ENCODE measurements at regions not wholly inside any gene's neighbourhood (a gene's known extent, or its start where the extent isn't known, plus 50 kb on each side); places are given as distances from the start of the nearest gene placed in this dataset.

- no peaks in the 10 kb centered on the region for H3K9me2 ChIP-seq (replicated peaks; ENCODE audit: low read depth, low read length)
- H3F3A ChIP-seq (ENCODE audit: low read depth): no peaks in the 10 kb centered on the region
- no peak overlapping the region for H2AFZ ChIP-seq (ENCODE audit: low read length)
- H3K79me2 ChIP-seq (ENCODE audit: insufficient read depth, low read length): no peaks in the 10 kb centered on the region
- no peak overlapping the region for H3K9ac ChIP-seq (ENCODE audit: low read depth, low read length, poor library complexity, severe bottlenecking)
- no peaks in the 10 kb centered on the region for H3K9me3 ChIP-seq (ENCODE audit: insufficient read depth, low read depth, low read length)
- no peaks in the 10 kb centered on the region for H3K36me3 ChIP-seq (ENCODE audit: insufficient read depth, low read length)
- H3K4me3 ChIP-seq (ENCODE audit: low read length, poor library complexity, severe bottlenecking): no peak overlapping the region
- no peak for TF ChIP-seq EZH2phosphoT487 (IDR thresholded peaks at IDR 0.05; ENCODE audit: borderline replicate concordance)
- no peak for TF ChIP-seq CTCF (conservative IDR thresholded peaks at IDR 0.05; ENCODE audit: low read length)
- H3K4me1 ChIP-seq (ENCODE audit: insufficient read depth, low read length, poor library complexity, severe bottlenecking): no peaks in the 10 kb centered on the region
- no peaks in the 10 kb centered on the region for H4K20me1 ChIP-seq (ENCODE audit: insufficient read depth, low read length, poor library complexity, severe bottlenecking)
- no peaks in the 10 kb centered on the region for H3K27me3 ChIP-seq (ENCODE audit: insufficient read depth, low read length, poor library complexity, severe bottlenecking)
- no peak overlapping the region for H3K4me2 ChIP-seq (ENCODE audit: low read depth, low read length, poor library complexity, severe bottlenecking)
Observed at GRCh38 chr4:128450326-128451120, 162.9 kb upstream of the PGRMC2 start.

GRCh38 chr4:128449251-128449650, 161.6 kb upstream of the PGRMC2 start:
- Histone ChIP-seq H4K20me1 (ENCODE audit: insufficient read depth, low read length, poor library complexity, severe bottlenecking) (no peaks in the 10 kb centered on the region), H3K27me3 (ENCODE audit: insufficient read depth, low read length, poor library complexity, severe bottlenecking) (no peaks in the 10 kb centered on the region), H3K4me2 (ENCODE audit: low read depth, low read length, poor library complexity, severe bottlenecking) (no peak overlapping the region), H3K9me2 (replicated peaks; ENCODE audit: low read depth, low read length) (no peaks in the 10 kb centered on the region), H3K9me3 (ENCODE audit: insufficient read depth, low read depth, low read length) (no peaks in the 10 kb centered on the region), H3K36me3 (ENCODE audit: insufficient read depth, low read length) (no peaks in the 10 kb centered on the region), H3K4me1 (ENCODE audit: insufficient read depth, low read length, poor library complexity, severe bottlenecking) (no peaks in the 10 kb centered on the region), H3K9ac (ENCODE audit: low read depth, low read length, poor library complexity, severe bottlenecking) (no peak overlapping the region), H3K4me3 (ENCODE audit: low read length, poor library complexity, severe bottlenecking) (no peak overlapping the region), H3F3A (ENCODE audit: low read depth) (no peaks in the 10 kb centered on the region), H2AFZ (ENCODE audit: low read length) (no peak overlapping the region), H3K79me2 (ENCODE audit: insufficient read depth, low read length) (no peaks in the 10 kb centered on the region)
- no peak for TF ChIP-seq CTCF (conservative IDR thresholded peaks at IDR 0.05; ENCODE audit: low read length)
- no peak for TF ChIP-seq EZH2phosphoT487 (IDR thresholded peaks at IDR 0.05; ENCODE audit: borderline replicate concordance)

- Histone ChIP-seq H2AFZ (ENCODE audit: low read length) (no peak overlapping the region), H3K4me1 (ENCODE audit: insufficient read depth, low read length, poor library complexity, severe bottlenecking) (no peaks in the 10 kb centered on the region), H3K9me2 (replicated peaks; ENCODE audit: low read depth, low read length) (no peaks in the 10 kb centered on the region), H3K4me2 (ENCODE audit: low read depth, low read length, poor library complexity, severe bottlenecking) (no peak overlapping the region), H3K9me3 (ENCODE audit: insufficient read depth, low read depth, low read length) (no peaks in the 10 kb centered on the region), H3K27me3 (ENCODE audit: insufficient read depth, low read length, poor library complexity, severe bottlenecking) (no peaks in the 10 kb centered on the region), H3K9ac (ENCODE audit: low read depth, low read length, poor library complexity, severe bottlenecking) (no peak overlapping the region), H3F3A (ENCODE audit: low read depth) (no peaks in the 10 kb centered on the region), H3K4me3 (ENCODE audit: low read length, poor library complexity, severe bottlenecking) (no peak overlapping the region), H3K79me2 (ENCODE audit: insufficient read depth, low read length) (no peaks in the 10 kb centered on the region), H4K20me1 (ENCODE audit: insufficient read depth, low read length, poor library complexity, severe bottlenecking) (no peaks in the 10 kb centered on the region), H3K36me3 (ENCODE audit: insufficient read depth, low read length) (no peaks in the 10 kb centered on the region)
- TF ChIP-seq CTCF (conservative IDR thresholded peaks at IDR 0.05; ENCODE audit: low read length) (no peak), EZH2phosphoT487 (IDR thresholded peaks at IDR 0.05; ENCODE audit: borderline replicate concordance) (no peak)
Observed at GRCh38 chr4:128444544-128445302, 157.1 kb upstream of the PGRMC2 start.
